Liver (tissue), 3 donors: ENCODE measurements at regions not wholly inside any gene's neighbourhood (a gene's known extent, or its start where the extent isn't known, plus 50 kb on each side); places are given as distances from the start of the nearest gene placed in this dataset.

Source experiments
- EGR1 ChIP-seq, 2 donors: IDR thresholded peaks; 2 replicates each; pipeline ENCODE4 v1.6.1; 2016 to 2018; ENCODE audit warnings: antibody characterized with exemption in 2 of 2, low read depth in 2 of 2
- GABPA ChIP-seq, 2 donors: IDR thresholded peaks in 1 of 2; conservative IDR thresholded peaks in 1 of 2; 2 replicates each; pipeline ENCODE4 v1.6.1; 2016; ENCODE audit warnings: antibody characterized with exemption in 2 of 2, mild to moderate bottlenecking in 1 of 2, moderate library complexity in 1 of 2
- HNF4G ChIP-seq: IDR thresholded peaks from 2 replicates; pipeline ENCODE4 v1.6.1; 2016; ENCODE audit warnings: antibody characterized with exemption
- JUND ChIP-seq, 2 donors: IDR thresholded peaks; 2 replicates each; pipeline ENCODE4 v1.6.1; 2016; ENCODE audit warnings: antibody characterized with exemption in 2 of 2
- MAX ChIP-seq: IDR thresholded peaks from 2 replicates; pipeline ENCODE4 v1.6.1; 2016; ENCODE audit warnings: antibody characterized with exemption
- RAD21 ChIP-seq, 2 donors: IDR thresholded peaks; 2 replicates each; pipeline ENCODE4 v1.6.1; 2016; ENCODE audit warnings: antibody characterized with exemption in 2 of 2, mild to moderate bottlenecking in 2 of 2
- RXRA ChIP-seq, 2 donors: IDR thresholded peaks; 2 replicates each; pipeline ENCODE4 v1.6.1; 2017 to 2018; ENCODE audit warnings: antibody characterized with exemption in 2 of 2, mild to moderate bottlenecking in 1 of 2
- YY1 ChIP-seq: IDR thresholded peaks from 2 replicates; pipeline ENCODE4 v1.6.1; 2016; ENCODE audit warnings: antibody characterized with exemption, mild to moderate bottlenecking
- TF ChIP-seq, protein P1 (sequence below): fragments of 150-350 bp; IDR thresholded peaks from 2 replicates; pipeline ENCODE4 v1.5.1; 2017; ENCODE audit warnings: improper control_type of control experiment, low read depth, low read length; ENCODE audit not compliant: missing input control
- TF ChIP-seq, protein P2 (sequence below): IDR thresholded peaks from 2 replicates; pipeline ENCODE4 v1.6.1; 2016; ENCODE audit warnings: antibody characterized with exemption, mild to moderate bottlenecking
- TF ChIP-seq, protein P3 (sequence below): IDR thresholded peaks from 2 replicates; pipeline ENCODE4 v1.6.1; 2016; ENCODE audit warnings: antibody characterized with exemption
- donor health status: healthy.
- donor health status: healthy.

GRCh38 chr16:5851393-5851982 is 753.9 kb upstream of the EEF2KMT start:
- TF ChIP-seq, protein P1, sequence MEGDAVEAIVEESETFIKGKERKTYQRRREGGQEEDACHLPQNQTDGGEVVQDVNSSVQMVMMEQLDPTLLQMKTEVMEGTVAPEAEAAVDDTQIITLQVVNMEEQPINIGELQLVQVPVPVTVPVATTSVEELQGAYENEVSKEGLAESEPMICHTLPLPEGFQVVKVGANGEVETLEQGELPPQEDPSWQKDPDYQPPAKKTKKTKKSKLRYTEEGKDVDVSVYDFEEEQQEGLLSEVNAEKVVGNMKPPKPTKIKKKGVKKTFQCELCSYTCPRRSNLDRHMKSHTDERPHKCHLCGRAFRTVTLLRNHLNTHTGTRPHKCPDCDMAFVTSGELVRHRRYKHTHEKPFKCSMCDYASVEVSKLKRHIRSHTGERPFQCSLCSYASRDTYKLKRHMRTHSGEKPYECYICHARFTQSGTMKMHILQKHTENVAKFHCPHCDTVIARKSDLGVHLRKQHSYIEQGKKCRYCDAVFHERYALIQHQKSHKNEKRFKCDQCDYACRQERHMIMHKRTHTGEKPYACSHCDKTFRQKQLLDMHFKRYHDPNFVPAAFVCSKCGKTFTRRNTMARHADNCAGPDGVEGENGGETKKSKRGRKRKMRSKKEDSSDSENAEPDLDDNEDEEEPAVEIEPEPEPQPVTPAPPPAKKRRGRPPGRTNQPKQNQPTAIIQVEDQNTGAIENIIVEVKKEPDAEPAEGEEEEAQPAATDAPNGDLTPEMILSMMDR = no peak
- TF ChIP-seq GABPA (IDR thresholded peaks at IDR 0.05 in 1 of 2, conservative IDR thresholded peaks at IDR 0.05 in 1 of 2) (no peak), JUND (IDR thresholded peaks at IDR 0.05) (no peak), HNF4G (no peak), MAX (no peak), YY1 (no peak), RXRA (IDR thresholded peaks at IDR 0.05) (no peak), EGR1 (IDR thresholded peaks at IDR 0.05; ENCODE audit: low read depth in 2 of 2) (no peak), RAD21 (IDR thresholded peaks at IDR 0.05) (no peak)
- TF ChIP-seq, protein P2, sequence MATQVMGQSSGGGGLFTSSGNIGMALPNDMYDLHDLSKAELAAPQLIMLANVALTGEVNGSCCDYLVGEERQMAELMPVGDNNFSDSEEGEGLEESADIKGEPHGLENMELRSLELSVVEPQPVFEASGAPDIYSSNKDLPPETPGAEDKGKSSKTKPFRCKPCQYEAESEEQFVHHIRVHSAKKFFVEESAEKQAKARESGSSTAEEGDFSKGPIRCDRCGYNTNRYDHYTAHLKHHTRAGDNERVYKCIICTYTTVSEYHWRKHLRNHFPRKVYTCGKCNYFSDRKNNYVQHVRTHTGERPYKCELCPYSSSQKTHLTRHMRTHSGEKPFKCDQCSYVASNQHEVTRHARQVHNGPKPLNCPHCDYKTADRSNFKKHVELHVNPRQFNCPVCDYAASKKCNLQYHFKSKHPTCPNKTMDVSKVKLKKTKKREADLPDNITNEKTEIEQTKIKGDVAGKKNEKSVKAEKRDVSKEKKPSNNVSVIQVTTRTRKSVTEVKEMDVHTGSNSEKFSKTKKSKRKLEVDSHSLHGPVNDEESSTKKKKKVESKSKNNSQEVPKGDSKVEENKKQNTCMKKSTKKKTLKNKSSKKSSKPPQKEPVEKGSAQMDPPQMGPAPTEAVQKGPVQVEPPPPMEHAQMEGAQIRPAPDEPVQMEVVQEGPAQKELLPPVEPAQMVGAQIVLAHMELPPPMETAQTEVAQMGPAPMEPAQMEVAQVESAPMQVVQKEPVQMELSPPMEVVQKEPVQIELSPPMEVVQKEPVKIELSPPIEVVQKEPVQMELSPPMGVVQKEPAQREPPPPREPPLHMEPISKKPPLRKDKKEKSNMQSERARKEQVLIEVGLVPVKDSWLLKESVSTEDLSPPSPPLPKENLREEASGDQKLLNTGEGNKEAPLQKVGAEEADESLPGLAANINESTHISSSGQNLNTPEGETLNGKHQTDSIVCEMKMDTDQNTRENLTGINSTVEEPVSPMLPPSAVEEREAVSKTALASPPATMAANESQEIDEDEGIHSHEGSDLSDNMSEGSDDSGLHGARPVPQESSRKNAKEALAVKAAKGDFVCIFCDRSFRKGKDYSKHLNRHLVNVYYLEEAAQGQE = no peak
- TF ChIP-seq, protein P3, sequence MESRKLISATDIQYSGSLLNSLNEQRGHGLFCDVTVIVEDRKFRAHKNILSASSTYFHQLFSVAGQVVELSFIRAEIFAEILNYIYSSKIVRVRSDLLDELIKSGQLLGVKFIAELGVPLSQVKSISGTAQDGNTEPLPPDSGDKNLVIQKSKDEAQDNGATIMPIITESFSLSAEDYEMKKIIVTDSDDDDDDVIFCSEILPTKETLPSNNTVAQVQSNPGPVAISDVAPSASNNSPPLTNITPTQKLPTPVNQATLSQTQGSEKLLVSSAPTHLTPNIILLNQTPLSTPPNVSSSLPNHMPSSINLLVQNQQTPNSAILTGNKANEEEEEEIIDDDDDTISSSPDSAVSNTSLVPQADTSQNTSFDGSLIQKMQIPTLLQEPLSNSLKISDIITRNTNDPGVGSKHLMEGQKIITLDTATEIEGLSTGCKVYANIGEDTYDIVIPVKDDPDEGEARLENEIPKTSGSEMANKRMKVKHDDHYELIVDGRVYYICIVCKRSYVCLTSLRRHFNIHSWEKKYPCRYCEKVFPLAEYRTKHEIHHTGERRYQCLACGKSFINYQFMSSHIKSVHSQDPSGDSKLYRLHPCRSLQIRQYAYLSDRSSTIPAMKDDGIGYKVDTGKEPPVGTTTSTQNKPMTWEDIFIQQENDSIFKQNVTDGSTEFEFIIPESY = no peak
